H1 (cell line): ENCODE measurements at regions not wholly inside any gene's neighbourhood (a gene's known extent, or its start where the extent isn't known, plus 50 kb on each side); places are given as distances from the start of the nearest gene placed in this dataset.

Experiments
- CTCF ChIA-PET: fragments of 300-600 bp; sonication (Branson Sonifier 250); formaldehyde crosslinking; loops from one replicate; lab custom pipeline; 2021; ENCODE audit not compliant: partially characterized antibody; lab: Charles Lee
- POLR2A ChIA-PET: fragments of 300-600 bp; sonication (Branson Sonifier 250); formaldehyde crosslinking; loops from one replicate; lab custom pipeline; 2021; ENCODE audit warnings: inconsistent platforms; ENCODE audit not compliant: partially characterized antibody; lab: Charles Lee
- DNase-seq, 2 experiments: peaks; one replicate each; pipeline versions ENCODE4 v3.0.0 to v3.0.0-alpha.2; 2010 to 2022; ENCODE audit warnings: low spot score in 2 of 2, low read depth in 1 of 2, mixed read lengths in 1 of 2
- FAIRE-seq: peaks from 2 replicates; lab custom pipeline; 2011; peaks lifted over from hg19 to GRCh38; lab: Jason Lieb, UNC
- H2AFZ ChIP-seq: 2 replicates; pipeline ENCODE4 v1.8.1; 2012; ENCODE audit warnings: low read length, inconsistent platforms
- H2AK5ac ChIP-seq: 2 replicates; pipeline ENCODE4 v1.6.1; 2013; ENCODE audit warnings: low read depth, low read length
- H2BK120ac ChIP-seq: replicated peaks from 2 replicates; pipeline ENCODE3; 2013; ENCODE audit warnings: low read depth, low read length, inconsistent platforms
- H2BK12ac ChIP-seq: 2 replicates; pipeline ENCODE4 v1.6.1; 2013; ENCODE audit warnings: low read depth, low read length
- H2BK15ac ChIP-seq: 2 replicates; pipeline ENCODE4 v1.6.1; 2013; ENCODE audit warnings: low read length
- H2BK20ac ChIP-seq: 2 replicates; pipeline ENCODE4 v1.6.1; 2013; ENCODE audit warnings: low read length
- H2BK5ac ChIP-seq: 2 replicates; pipeline ENCODE4 v1.6.1; 2013; ENCODE audit warnings: low read depth, low read length
- H3K14ac ChIP-seq: 2 replicates; pipeline ENCODE4 v1.6.1; 2013; ENCODE audit warnings: inconsistent platforms; ENCODE audit not compliant: insufficient read length
- H3K18ac ChIP-seq: 2 replicates; pipeline ENCODE4 v1.6.1; 2013; ENCODE audit warnings: low read length; ENCODE audit errors: extremely low read depth
- H3K23ac ChIP-seq: 2 replicates; pipeline ENCODE4 v1.6.1; 2013; ENCODE audit warnings: inconsistent platforms; ENCODE audit not compliant: insufficient read length
- H3K23me2 ChIP-seq: 2 replicates; pipeline ENCODE4 v1.6.1; 2013; ENCODE audit warnings: low read depth, low read length
- H3K27ac ChIP-seq: 2 replicates; pipeline ENCODE4 v1.6.1; 2011; ENCODE audit warnings: low read depth, low read length, inconsistent platforms
- H3K27me3 ChIP-seq, 4 experiments: replicated peaks in 1 of 4; 1 replicate in 1 of 4; 2 replicates in 3 of 4; pipeline versions ENCODE4 v1.6.1 to v1.8.1; 2011 to 2013; ENCODE audit warnings: low read length in 3 of 4, mild to moderate bottlenecking in 3 of 4, inconsistent platforms in 2 of 4, mixed read lengths in 2 of 4, moderate library complexity in 1 of 4; ENCODE audit not compliant: control insufficient read depth in 3 of 4, insufficient read depth in 3 of 4; ENCODE audit errors: extremely low read depth in 1 of 4
- H3K36me3 ChIP-seq, 4 experiments: 2 replicates each; pipeline versions ENCODE4 v1.6.1 to v1.8.1; 2011 to 2013; ENCODE audit warnings: mild to moderate bottlenecking in 4 of 4, low read length in 3 of 4, moderate library complexity in 2 of 4, control low read depth in 1 of 4, inconsistent platforms in 1 of 4; ENCODE audit not compliant: insufficient read depth in 4 of 4, control insufficient read depth in 2 of 4
- H3K4ac ChIP-seq: replicated peaks from 2 replicates; pipeline ENCODE3; 2013; ENCODE audit warnings: low read length, low read depth, mixed read lengths, inconsistent platforms; ENCODE audit not compliant: insufficient read length
- H3K4me1 ChIP-seq, 4 experiments: replicated peaks in 1 of 4; 1 replicate in 1 of 4; 2 replicates in 3 of 4; pipeline versions ENCODE4 v1.6.1 to v1.8.1; 2011 to 2013; ENCODE audit warnings: low read length in 3 of 4, inconsistent platforms in 2 of 4, mixed read lengths in 1 of 4; ENCODE audit not compliant: insufficient read depth in 4 of 4, control insufficient read depth in 3 of 4
- H3K4me2 ChIP-seq, 2 experiments: 2 replicates each; pipeline versions ENCODE4 v1.6.1 to v1.8.1; 2011 to 2013; ENCODE audit warnings: low read depth in 2 of 2, low read length in 2 of 2, control low read depth in 1 of 2, inconsistent platforms in 1 of 2, mild to moderate bottlenecking in 1 of 2; ENCODE audit not compliant: insufficient read depth in 1 of 2
- H3K4me3 ChIP-seq, 4 experiments: fragments of 200-600, 300-600 bp in 1 of 4; sonication (generic), shearing (Covaris generic), sonication (Bioruptor Twin) in 1 of 4; 2 replicates each; pipeline versions ENCODE4 v1.5.1 to v1.8.1; 2011 to 2016; ENCODE audit warnings: low read length in 4 of 4, low read depth in 3 of 4, control low read depth in 2 of 4, inconsistent platforms in 2 of 4, mild to moderate bottlenecking in 2 of 4, mixed read lengths in 1 of 4, moderate library complexity in 1 of 4; ENCODE audit not compliant: insufficient read depth in 2 of 4; ENCODE audit errors: extremely low read depth in 1 of 4
- H3K56ac ChIP-seq: replicated peaks from 2 replicates; pipeline ENCODE3; 2013; ENCODE audit warnings: low read depth, mild to moderate bottlenecking, mixed read lengths, low read length, inconsistent platforms; ENCODE audit not compliant: insufficient read length
- H3K79me1 ChIP-seq: 2 replicates; pipeline ENCODE4 v1.6.1; 2013; ENCODE audit warnings: low read depth, low read length, control low read depth
- H3K79me2 ChIP-seq, 2 experiments: 2 replicates each; pipeline versions ENCODE4 v1.6.1 to v1.8.1; 2012 to 2013; ENCODE audit warnings: low read length in 2 of 2, mild to moderate bottlenecking in 2 of 2, inconsistent platforms in 1 of 2; ENCODE audit not compliant: insufficient read depth in 2 of 2, control insufficient read depth in 1 of 2
- H3K9ac ChIP-seq, 4 experiments: replicated peaks in 1 of 4; 1 replicate in 1 of 4; 2 replicates in 3 of 4; pipeline versions ENCODE4 v1.6.1 to v1.8.1; 2011 to 2013; ENCODE audit warnings: low read depth in 3 of 4, low read length in 3 of 4, control low read depth in 2 of 4, mild to moderate bottlenecking in 2 of 4, moderate library complexity in 2 of 4, inconsistent platforms in 1 of 4; ENCODE audit errors: extremely low read depth in 1 of 4
- H3K9me3 ChIP-seq, 2 experiments: 2 replicates each; pipeline versions ENCODE4 v1.6.1 to v1.8.1; 2012 to 2013; ENCODE audit warnings: mild to moderate bottlenecking in 2 of 2, moderate library complexity in 2 of 2, control low read depth in 1 of 2, inconsistent platforms in 1 of 2, low read depth in 1 of 2, low read length in 1 of 2, mixed read lengths in 1 of 2; ENCODE audit not compliant: insufficient read depth in 2 of 2
- H4K20me1 ChIP-seq, 2 experiments: replicated peaks in 1 of 2; 2 replicates each; pipeline versions ENCODE3 to v1.8.1; 2011 to 2013; ENCODE audit warnings: inconsistent platforms in 2 of 2, low read length in 2 of 2, mild to moderate bottlenecking in 1 of 2; ENCODE audit not compliant: insufficient read depth in 2 of 2, control insufficient read depth in 1 of 2
- H4K5ac ChIP-seq: 2 replicates; pipeline ENCODE4 v1.6.1; 2013; ENCODE audit warnings: low read length, low read depth, mixed read lengths, inconsistent platforms; ENCODE audit not compliant: insufficient read length
- H4K8ac ChIP-seq: 2 replicates; pipeline ENCODE4 v1.8.0; 2013; ENCODE audit warnings: mild to moderate bottlenecking, moderate library complexity, low read length, inconsistent platforms; ENCODE audit not compliant: insufficient read depth; ENCODE audit errors: extremely low read depth
- H4K91ac ChIP-seq: replicated peaks from 2 replicates; pipeline ENCODE3; 2013; ENCODE audit warnings: low read length, mixed read lengths, inconsistent platforms; ENCODE audit not compliant: insufficient read length
- BCL11A ChIP-seq, 2 experiments: IDR thresholded peaks; one replicate each; pipeline ENCODE4 v1.6.1; 2011; ENCODE audit warnings: low read depth in 2 of 2, low read length in 2 of 2, mild to moderate bottlenecking in 2 of 2
- BRCA1 ChIP-seq: IDR thresholded peaks from 2 replicates; pipeline ENCODE4 v1.6.1; 2012; ENCODE audit warnings: low read depth, low read length, improper control_type of control experiment
- CBX5 ChIP-seq: fragments of 300-800, 300-1000 bp; sonication (generic); IDR thresholded peaks from 2 replicates; pipeline ENCODE4 v1.7.1; 2016; ENCODE audit warnings: antibody characterized with exemption, low read length, low read depth
- GABPA ChIP-seq: IDR thresholded peaks from 2 replicates; pipeline ENCODE4 v1.6.1; 2011; ENCODE audit warnings: mild to moderate bottlenecking, low read length, moderate library complexity, borderline replicate concordance; ENCODE audit not compliant: insufficient read depth
- TAF1 ChIP-seq: IDR thresholded peaks from 2 replicates; pipeline ENCODE4 v1.6.1; 2011; ENCODE audit warnings: mild to moderate bottlenecking, low read depth, low read length
- ZNF274 ChIP-seq: IDR thresholded peaks from 2 replicates; pipeline ENCODE4 v1.7.0; 2012; ENCODE audit warnings: low read length, borderline replicate concordance; ENCODE audit errors: extremely low read depth
- WGBS, 2 experiments: shearing (Covaris generic) in 1 of 2; methylation state at CpG; one replicate each; pipeline versions ENCODE4 v1.1.6 to v1.1.7; 2013 to 2015; ENCODE audit warnings: low lambda C conversion rate in 2 of 2, mixed read lengths in 2 of 2, inconsistent platforms in 1 of 2, low coverage in 1 of 2, missing lambda C conversion rate in 1 of 2; ENCODE audit not compliant: insufficient replicate concordance in 2 of 2, insufficient coverage in 1 of 2, insufficient read length in 1 of 2; ENCODE audit errors: extremely low coverage in 1 of 2, missing lambda C conversion rate in 1 of 2; 5-methylcytosine and 5-hydroxymethylcytosine counted together
- TF ChIP-seq, protein P1 (sequence below), 3 experiments: IDR thresholded peaks; 1 replicate in 2 of 3; 2 replicates in 1 of 3; pipeline versions ENCODE4 v1.5.1 to v1.6.1; 2011; ENCODE audit warnings: low read length in 3 of 3, mild to moderate bottlenecking in 3 of 3, inconsistent platforms in 2 of 3, low read depth in 1 of 3, moderate library complexity in 1 of 3; ENCODE audit not compliant: insufficient read depth in 1 of 3; ENCODE audit errors: control extremely low read depth in 1 of 3

DNA sequence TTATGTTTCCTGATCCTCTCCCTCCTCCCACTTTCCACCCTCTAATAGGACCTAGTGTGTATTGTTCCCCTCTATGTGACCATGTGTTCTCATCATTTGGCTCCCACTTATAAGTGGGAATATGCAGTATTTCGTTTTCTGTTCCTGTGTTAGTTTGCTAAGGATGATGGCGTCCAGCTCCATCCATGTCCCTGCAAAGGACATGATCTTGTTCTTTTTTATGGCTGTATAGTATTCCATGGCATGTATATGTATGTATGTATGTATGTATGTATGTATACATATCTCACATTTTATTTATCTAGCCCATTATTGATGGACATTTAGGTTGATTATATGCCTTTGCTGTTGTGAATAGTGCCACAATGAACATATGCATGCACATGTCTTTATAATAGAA is 188.7 kb downstream of the RFPL4B start:
- H2AK5ac ChIP-seq = no peak overlapping the region
- FAIRE-seq = no peak

More for the DNA sequence above, 188.7 kb downstream of the RFPL4B start:
- Histone ChIP-seq H2BK20ac (no peak overlapping the region), H2BK12ac (no peak overlapping the region), H2BK5ac (no peak overlapping the region), H2BK120ac (no peak overlapping the region), H4K5ac (no peak overlapping the region), H3K36me3 (no peaks in the 10 kb centered on the region), H3K4me2 (no peak overlapping the region), H3K56ac (no peak overlapping the region), H3K4me1 (no peaks in the 10 kb centered on the region), H3K79me2 (no peaks in the 10 kb centered on the region), H3K14ac (no peak overlapping the region), H3K79me1 (no peaks in the 10 kb centered on the region), H3K27me3 (no peaks in the 10 kb centered on the region), H3K23me2 (no peaks in the 10 kb centered on the region), H4K8ac (no peak overlapping the region), H3K18ac (no peak overlapping the region), H3K4me3 (no peak overlapping the region), H3K4ac (no peak overlapping the region), H4K20me1 (no peaks in the 10 kb centered on the region), H3K23ac (no peak overlapping the region), H3K9me3 (peaks cover 0 to 3% of the 10 kb centered on the region in 2 experiments; a peak in 1 of 4 replicates), H2BK15ac (no peak overlapping the region), H4K91ac (no peak overlapping the region), H2AFZ (no peak overlapping the region), H3K27ac (no peak overlapping the region), H3K9ac (no peak overlapping the region)
- POLR2A ChIA-PET = no interaction called here
- DNase-seq = no peak
- WGBS, 2 experiments = 93% methylated on average over 2 of the region's 2 CpGs; no CpG with 5 or more reads in 1 of the 2 experiments
- TF ChIP-seq TAF1 (no peak), BRCA1 (no peak), CBX5 (no peak), GABPA (no peak), ZNF274 (no peak), BCL11A (IDR thresholded peaks at IDR 0.05; ENCODE audit: low read depth in 2 of 2, low read length in 2 of 2) (no peak)
- TF ChIP-seq, protein P1, sequence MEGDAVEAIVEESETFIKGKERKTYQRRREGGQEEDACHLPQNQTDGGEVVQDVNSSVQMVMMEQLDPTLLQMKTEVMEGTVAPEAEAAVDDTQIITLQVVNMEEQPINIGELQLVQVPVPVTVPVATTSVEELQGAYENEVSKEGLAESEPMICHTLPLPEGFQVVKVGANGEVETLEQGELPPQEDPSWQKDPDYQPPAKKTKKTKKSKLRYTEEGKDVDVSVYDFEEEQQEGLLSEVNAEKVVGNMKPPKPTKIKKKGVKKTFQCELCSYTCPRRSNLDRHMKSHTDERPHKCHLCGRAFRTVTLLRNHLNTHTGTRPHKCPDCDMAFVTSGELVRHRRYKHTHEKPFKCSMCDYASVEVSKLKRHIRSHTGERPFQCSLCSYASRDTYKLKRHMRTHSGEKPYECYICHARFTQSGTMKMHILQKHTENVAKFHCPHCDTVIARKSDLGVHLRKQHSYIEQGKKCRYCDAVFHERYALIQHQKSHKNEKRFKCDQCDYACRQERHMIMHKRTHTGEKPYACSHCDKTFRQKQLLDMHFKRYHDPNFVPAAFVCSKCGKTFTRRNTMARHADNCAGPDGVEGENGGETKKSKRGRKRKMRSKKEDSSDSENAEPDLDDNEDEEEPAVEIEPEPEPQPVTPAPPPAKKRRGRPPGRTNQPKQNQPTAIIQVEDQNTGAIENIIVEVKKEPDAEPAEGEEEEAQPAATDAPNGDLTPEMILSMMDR (IDR thresholded peaks at IDR 0.05; ENCODE audit: control extremely low read depth in 1 of 3, insufficient read depth in 1 of 3, low read depth in 1 of 3, low read length in 3 of 3) = no peak
- CTCF ChIA-PET = no interaction called here
